ENCODE measurements at regions not wholly inside any gene's neighbourhood (a gene's known extent, or its start where the extent isn't known, plus 50 kb on each side); places are given as distances from the start of the nearest gene placed in this dataset.

DNA sequence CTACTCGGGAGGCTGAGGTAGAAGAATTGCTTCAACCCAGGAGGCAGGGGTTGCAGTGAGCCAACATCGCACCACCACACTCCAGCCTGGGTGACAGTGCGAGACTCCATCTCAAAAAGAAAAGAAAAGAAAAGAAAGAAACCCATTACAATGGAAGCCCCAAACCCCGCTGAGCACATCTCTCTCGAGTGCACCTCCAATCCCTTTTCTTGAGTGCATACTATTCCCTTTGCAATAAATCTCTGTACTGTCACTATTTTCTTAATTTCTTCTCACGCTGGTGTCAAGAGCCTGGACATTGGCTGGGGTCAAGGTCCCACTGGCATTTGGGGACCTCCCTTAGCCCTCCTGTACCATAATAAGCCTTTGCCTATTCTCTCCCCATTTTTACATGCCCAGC is 398.4 kb upstream of the EEF2KMT start:
- ChIA-PET POLR2A (no interaction called here), CTCF (no interaction called here), RAD21 (ENCODE audit: low non-redundant PET in 1 of 2, low total read pairs in 2 of 2, uncharacterized antibody in 2 of 2, unreplicated experiment in 2 of 2) (no interaction called here)
- Histone ChIP-seq H3K9me3 (ENCODE audit: control insufficient read depth in 1 of 2, insufficient read depth in 1 of 2, low read depth in 1 of 2, low read length in 2 of 2) (peaks cover 0 to 5% of the 10 kb centered on the region in 2 experiments; a peak in 1 of 4 replicates), H3K27me3 (ENCODE audit: insufficient read depth, low read length) (peaks cover 17% of the 10 kb centered on the region), H2AFZ (ENCODE audit: low read depth, low read length, poor library complexity, severe bottlenecking) (no peak overlapping the region), H3K79me2 (ENCODE audit: insufficient read depth, low read length) (no peaks in the 10 kb centered on the region), H3K9me2 (ENCODE audit: insufficient read depth) (no peaks in the 10 kb centered on the region), H3K9ac (ENCODE audit: low read length) (no peak overlapping the region), H3K4me3 (replicated peaks in 1 of 2; ENCODE audit: low read depth in 1 of 2, low read length in 2 of 2) (no peak overlapping the region), H3K4me1 (ENCODE audit: control insufficient read depth in 1 of 2, insufficient read depth in 2 of 2, low read length in 2 of 2) (peaks cover 0 to 8% of the 10 kb centered on the region in 2 experiments; a peak in 2 of 4 replicates), H3K4me2 (ENCODE audit: low read length) (no peak overlapping the region), H3K27ac (ENCODE audit: low read depth, low read length) (no peak overlapping the region), H4K20me1 (ENCODE audit: insufficient read depth) (no peaks in the 10 kb centered on the region; the same call in 1 of the 2 replicates), H3K36me3 (ENCODE audit: control insufficient read depth in 1 of 2, insufficient read depth in 2 of 2, low read length in 2 of 2) (no peaks in the 10 kb centered on the region)
- no TSS peak for BruUV-seq (replicated peaks)
- no peak for ATAC-seq
- intact Hi-C loops (cut with micrococcal nuclease), result no loop called here
- no peak for DNase-seq (ENCODE audit: low read depth, low spot score)
- TF ChIP-seq ZNF274 (IDR thresholded peaks at IDR 0.05; ENCODE audit: low read depth, low read length), result no peak
- no peak for TF ChIP-seq YY1 (IDR thresholded peaks at IDR 0.05; ENCODE audit: extremely low read depth, insufficient replicate concordance, low read depth, low read length)
- TF ChIP-seq EZH2 (IDR thresholded peaks at IDR 0.05), result no peak
- TF ChIP-seq ATF3 (IDR thresholded peaks at IDR 0.05), result no peak
- TF ChIP-seq SP1 (IDR thresholded peaks at IDR 0.05; ENCODE audit: low read depth), result no peak
- TF ChIP-seq EZH2phosphoT487 (IDR thresholded peaks at IDR 0.05; ENCODE audit: borderline replicate concordance), result no peak
- TF ChIP-seq, protein P1, sequence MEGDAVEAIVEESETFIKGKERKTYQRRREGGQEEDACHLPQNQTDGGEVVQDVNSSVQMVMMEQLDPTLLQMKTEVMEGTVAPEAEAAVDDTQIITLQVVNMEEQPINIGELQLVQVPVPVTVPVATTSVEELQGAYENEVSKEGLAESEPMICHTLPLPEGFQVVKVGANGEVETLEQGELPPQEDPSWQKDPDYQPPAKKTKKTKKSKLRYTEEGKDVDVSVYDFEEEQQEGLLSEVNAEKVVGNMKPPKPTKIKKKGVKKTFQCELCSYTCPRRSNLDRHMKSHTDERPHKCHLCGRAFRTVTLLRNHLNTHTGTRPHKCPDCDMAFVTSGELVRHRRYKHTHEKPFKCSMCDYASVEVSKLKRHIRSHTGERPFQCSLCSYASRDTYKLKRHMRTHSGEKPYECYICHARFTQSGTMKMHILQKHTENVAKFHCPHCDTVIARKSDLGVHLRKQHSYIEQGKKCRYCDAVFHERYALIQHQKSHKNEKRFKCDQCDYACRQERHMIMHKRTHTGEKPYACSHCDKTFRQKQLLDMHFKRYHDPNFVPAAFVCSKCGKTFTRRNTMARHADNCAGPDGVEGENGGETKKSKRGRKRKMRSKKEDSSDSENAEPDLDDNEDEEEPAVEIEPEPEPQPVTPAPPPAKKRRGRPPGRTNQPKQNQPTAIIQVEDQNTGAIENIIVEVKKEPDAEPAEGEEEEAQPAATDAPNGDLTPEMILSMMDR (IDR thresholded peaks at IDR 0.05 in 2 of 3, conservative IDR thresholded peaks at IDR 0.05 in 1 of 3; ENCODE audit: borderline replicate concordance in 1 of 3, insufficient read depth in 1 of 3, low read depth in 2 of 3, low read length in 2 of 3), result no peak
- no peak for TF ChIP-seq FOSL1 (IDR thresholded peaks at IDR 0.05; ENCODE audit: low read depth)
- TF ChIP-seq, protein P2, sequence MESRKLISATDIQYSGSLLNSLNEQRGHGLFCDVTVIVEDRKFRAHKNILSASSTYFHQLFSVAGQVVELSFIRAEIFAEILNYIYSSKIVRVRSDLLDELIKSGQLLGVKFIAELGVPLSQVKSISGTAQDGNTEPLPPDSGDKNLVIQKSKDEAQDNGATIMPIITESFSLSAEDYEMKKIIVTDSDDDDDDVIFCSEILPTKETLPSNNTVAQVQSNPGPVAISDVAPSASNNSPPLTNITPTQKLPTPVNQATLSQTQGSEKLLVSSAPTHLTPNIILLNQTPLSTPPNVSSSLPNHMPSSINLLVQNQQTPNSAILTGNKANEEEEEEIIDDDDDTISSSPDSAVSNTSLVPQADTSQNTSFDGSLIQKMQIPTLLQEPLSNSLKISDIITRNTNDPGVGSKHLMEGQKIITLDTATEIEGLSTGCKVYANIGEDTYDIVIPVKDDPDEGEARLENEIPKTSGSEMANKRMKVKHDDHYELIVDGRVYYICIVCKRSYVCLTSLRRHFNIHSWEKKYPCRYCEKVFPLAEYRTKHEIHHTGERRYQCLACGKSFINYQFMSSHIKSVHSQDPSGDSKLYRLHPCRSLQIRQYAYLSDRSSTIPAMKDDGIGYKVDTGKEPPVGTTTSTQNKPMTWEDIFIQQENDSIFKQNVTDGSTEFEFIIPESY (IDR thresholded peaks at IDR 0.05; ENCODE audit: extremely low read depth, insufficient replicate concordance, low read length), result no peak
- no peak for TF ChIP-seq POLR2AphosphoS5 (IDR thresholded peaks at IDR 0.05; ENCODE audit: low read depth, low read length)
- TF ChIP-seq ELF1 (IDR thresholded peaks at IDR 0.05; ENCODE audit: borderline replicate concordance, low read depth), result no peak
- TF ChIP-seq CEBPB (IDR thresholded peaks at IDR 0.05; ENCODE audit: low read depth), result no peak
